Aorta (tissue), 5 donors: ENCODE measurements at regions not wholly inside any gene's neighbourhood (a gene's known extent, or its start where the extent isn't known, plus 50 kb on each side); places are given as distances from the start of the nearest gene placed in this dataset.

ENCODE experiments used
- ATAC-seq: fragments of 200-7000 bp; cut with Tn5 transposase; one replicate; pipeline ENCODE4 v1.9.1; 2022; ENCODE audit warnings: moderate library complexity; ENCODE audit not compliant: low FRiP score
- DNase-seq, 2 donors: peaks; one replicate each; pipeline ENCODE4 v3.0.0-alpha.2; 2020
- H3K27ac ChIP-seq, 2 donors: one replicate each; pipeline ENCODE4 v1.5.1; 2013; ENCODE audit warnings: low read length in 2 of 2, mild to moderate bottlenecking in 2 of 2, moderate library complexity in 2 of 2, control low read depth in 1 of 2, inconsistent platforms in 1 of 2, low read depth in 1 of 2
- H3K27me3 ChIP-seq, 2 donors: one replicate each; pipeline ENCODE4 v1.6.1; 2013; ENCODE audit warnings: control low read depth in 1 of 2, low read length in 1 of 2, mild to moderate bottlenecking in 1 of 2, moderate library complexity in 1 of 2; ENCODE audit not compliant: insufficient read depth in 2 of 2, control insufficient read depth in 1 of 2
- H3K36me3 ChIP-seq, 2 donors: one replicate each; pipeline ENCODE4 v1.6.1; 2013; ENCODE audit warnings: control low read depth in 1 of 2, low read length in 1 of 2, mild to moderate bottlenecking in 1 of 2; ENCODE audit not compliant: insufficient read depth in 2 of 2, control insufficient read depth in 1 of 2
- H3K4me1 ChIP-seq, 2 donors: one replicate each; pipeline ENCODE4 v1.6.1; 2013; ENCODE audit warnings: low read length in 2 of 2, control low read depth in 1 of 2, mild to moderate bottlenecking in 1 of 2, moderate library complexity in 1 of 2; ENCODE audit not compliant: insufficient read depth in 2 of 2, control insufficient read depth in 1 of 2
- H3K4me3 ChIP-seq, 2 donors: one replicate each; pipeline ENCODE4 v1.5.1; 2013; ENCODE audit warnings: low read length in 2 of 2, control low read depth in 1 of 2, mild to moderate bottlenecking in 1 of 2
- H3K9me3 ChIP-seq: one replicate; pipeline ENCODE4 v1.6.1; 2013; ENCODE audit warnings: mild to moderate bottlenecking, low read length; ENCODE audit not compliant: control insufficient read depth
- WGBS, 2 donors: extraction: QIAGEN DNeasy Blood & Tissue Kit; methylation state at CpG; one replicate each; pipeline ENCODE4 v1.1.7; 2013; 5-methylcytosine and 5-hydroxymethylcytosine counted together
- intact Hi-C, 2 donors: fragments of 100-400 bp; cut with DNase I; formaldehyde crosslinking; loops; one replicate each; pipeline versions ENCODE4 v1.14.2 to v1.15.0; 2022
- donor health status: healthy with polysubstance abuse.
- donor health status: Bipolar disorder and iron deficiency.
- donor health status: DM: no; HTN: no; CAD: no.
- donor health status: DM: no; HTN: no; CAD: no.
- donor health status: DM: yes; HTN: yes; CAD: no.

- Histone ChIP-seq H3K4me3 (no peak overlapping the region), H3K9me3 (no peaks in the 10 kb centered on the region), H3K27me3 (no peaks in the 10 kb centered on the region), H3K36me3 (no peaks in the 10 kb centered on the region), H3K4me1 (no peaks in the 10 kb centered on the region), H3K27ac (no peak overlapping the region)
- DNase-seq (no peak), ATAC-seq (no peak)
- intact Hi-C loops = no loop called here
- WGBS, 2 donors = 91 to 94% methylated on average over 2 of the region's 2 CpGs
Measured at GRCh38 chr4:24078347-24078962, 188.6 kb upstream of the PPARGC1A start.

GRCh38 chr4:24076811-24077210 is 187.0 kb upstream of the PPARGC1A start:
- intact Hi-C loops = no loop called here
- WGBS, 2 donors = 65 to 72% methylated on average over 1 of the region's 1 CpG

GRCh38 chr4:24073948-24074347 is 184.1 kb upstream of the PPARGC1A start:
- Histone ChIP-seq H3K9me3 (no peaks in the 10 kb centered on the region), H3K27ac (no peak overlapping the region), H3K4me1 (no peaks in the 10 kb centered on the region), H3K27me3 (no peaks in the 10 kb centered on the region), H3K36me3 (no peaks in the 10 kb centered on the region), H3K4me3 (no peak overlapping the region)
- ATAC-seq = no peak
- DNase-seq = no peak
- intact Hi-C loops = no loop called here
- WGBS, 2 donors = 93 to 96% methylated on average over 7 of the region's 7 CpGs

More at GRCh38 chr4:24076811-24077210, 187.0 kb upstream of the PPARGC1A start:
- Histone ChIP-seq H3K4me3 (no peak overlapping the region), H3K9me3 (no peaks in the 10 kb centered on the region), H3K36me3 (no peaks in the 10 kb centered on the region), H3K27ac (no peak overlapping the region), H3K27me3 (no peaks in the 10 kb centered on the region), H3K4me1 (no peaks in the 10 kb centered on the region)
- ATAC-seq (no peak), DNase-seq (no peak)

- Histone ChIP-seq H3K36me3 (no peaks in the 10 kb centered on the region), H3K27ac (no peak overlapping the region), H3K4me3 (no peak overlapping the region), H3K27me3 (no peaks in the 10 kb centered on the region), H3K9me3 (no peaks in the 10 kb centered on the region), H3K4me1 (no peaks in the 10 kb centered on the region)
- ATAC-seq (no peak), DNase-seq (no peak)
- WGBS, 2 donors = 81 to 83% methylated on average over 2 of the region's 2 CpGs
- intact Hi-C loops = no loop called here
Measured at GRCh38 chr4:24071612-24072372, 181.9 kb upstream of the PPARGC1A start.

GRCh38 chr4:24070117-24070516 is 180.3 kb upstream of the PPARGC1A start:
- ATAC-seq = no peak
- 83 to 87% methylated on average over 2 of the region's 2 CpGs for WGBS, 2 donors

GRCh38 chr4:24067367-24068193 is 177.7 kb upstream of the PPARGC1A start:
- no peaks in the 10 kb centered on the region for H3K27me3 ChIP-seq
- no peaks in the 10 kb centered on the region for H3K36me3 ChIP-seq
- no peaks in the 10 kb centered on the region for H3K4me1 ChIP-seq
- H3K27ac ChIP-seq = no peak overlapping the region
- WGBS, 2 donors = 69 to 72% methylated on average over 13 of the region's 13 CpGs
- no peak overlapping the region for H3K4me3 ChIP-seq
- DNase-seq (no peak), ATAC-seq (no peak)
- intact Hi-C loops = no loop called here
- H3K9me3 ChIP-seq = no peaks in the 10 kb centered on the region

More at GRCh38 chr4:24070117-24070516, 180.3 kb upstream of the PPARGC1A start:
- intact Hi-C loops = no loop called here
- no peak overlapping the region for H3K27ac ChIP-seq
- no peaks in the 10 kb centered on the region for H3K9me3 ChIP-seq
- H3K27me3 ChIP-seq = no peaks in the 10 kb centered on the region
- H3K4me3 ChIP-seq = no peak overlapping the region
- no peaks in the 10 kb centered on the region for H3K36me3 ChIP-seq
- H3K4me1 ChIP-seq = no peaks in the 10 kb centered on the region
- DNase-seq = no peak

GRCh38 chr4:24065974-24066373 is 176.1 kb upstream of the PPARGC1A start:
- intact Hi-C loops = no loop called here
- Histone ChIP-seq H3K27ac (no peak overlapping the region), H3K27me3 (no peaks in the 10 kb centered on the region), H3K36me3 (no peaks in the 10 kb centered on the region), H3K4me3 (no peak overlapping the region), H3K9me3 (no peaks in the 10 kb centered on the region), H3K4me1 (no peaks in the 10 kb centered on the region)
- ATAC-seq (no peak), DNase-seq (no peak)
- WGBS, 2 donors = 82 to 85% methylated on average over 9 of the region's 9 CpGs

- WGBS, 2 donors = 53 to 58% methylated on average over 8 of the region's 8 CpGs
Measured at GRCh38 chr4:24063731-24064130, 173.9 kb upstream of the PPARGC1A start.

More at GRCh38 chr4:24063731-24064130, 173.9 kb upstream of the PPARGC1A start:
- Histone ChIP-seq H3K36me3 (no peaks in the 10 kb centered on the region), H3K9me3 (no peaks in the 10 kb centered on the region), H3K4me3 (no peak overlapping the region), H3K27me3 (no peaks in the 10 kb centered on the region), H3K4me1 (no peaks in the 10 kb centered on the region), H3K27ac (no peak overlapping the region)
- DNase-seq (no peak), ATAC-seq (no peak)
- intact Hi-C loops = no loop called here
